ENCODE measurements at regions not wholly inside any gene's neighbourhood (a gene's known extent, or its start where the extent isn't known, plus 50 kb on each side); places are given as distances from the start of the nearest gene placed in this dataset.

GRCh38 chr21:36249576-36250422, 70.2 kb upstream of the MORC3 start:
- no peaks in the 10 kb centered on the region for H3K9me3 Mint-ChIP-seq
- H3K36me3 Mint-ChIP-seq (ENCODE audit: low read depth): peaks cover 78% of the 10 kb centered on the region
- Histone ChIP-seq H3K27ac (ENCODE audit: low read depth in 1 of 2, low read length in 2 of 2) (no peak overlapping the region), H3K4me3 (ENCODE audit: low read length) (no peak overlapping the region), H3K27me3 (ENCODE audit: control insufficient read depth in 1 of 2, insufficient read depth in 2 of 2, low read length in 2 of 2) (no peaks in the 10 kb centered on the region), H3K4me1 (ENCODE audit: insufficient read depth, low read length) (peaks cover 7% of the 10 kb centered on the region), H3K36me3 (ENCODE audit: insufficient read depth, low read length) (peaks cover 78% of the 10 kb centered on the region), H3K9me3 (ENCODE audit: control insufficient read depth in 1 of 2, insufficient read depth in 1 of 2, low read length in 2 of 2) (no peaks in the 10 kb centered on the region)
- intact Hi-C loops (cut with DNase I, micrococcal nuclease): no loop called here
- H3K27ac Mint-ChIP-seq: peak overlapping the region; percentile 84
- TF ChIP-seq, protein P1, sequence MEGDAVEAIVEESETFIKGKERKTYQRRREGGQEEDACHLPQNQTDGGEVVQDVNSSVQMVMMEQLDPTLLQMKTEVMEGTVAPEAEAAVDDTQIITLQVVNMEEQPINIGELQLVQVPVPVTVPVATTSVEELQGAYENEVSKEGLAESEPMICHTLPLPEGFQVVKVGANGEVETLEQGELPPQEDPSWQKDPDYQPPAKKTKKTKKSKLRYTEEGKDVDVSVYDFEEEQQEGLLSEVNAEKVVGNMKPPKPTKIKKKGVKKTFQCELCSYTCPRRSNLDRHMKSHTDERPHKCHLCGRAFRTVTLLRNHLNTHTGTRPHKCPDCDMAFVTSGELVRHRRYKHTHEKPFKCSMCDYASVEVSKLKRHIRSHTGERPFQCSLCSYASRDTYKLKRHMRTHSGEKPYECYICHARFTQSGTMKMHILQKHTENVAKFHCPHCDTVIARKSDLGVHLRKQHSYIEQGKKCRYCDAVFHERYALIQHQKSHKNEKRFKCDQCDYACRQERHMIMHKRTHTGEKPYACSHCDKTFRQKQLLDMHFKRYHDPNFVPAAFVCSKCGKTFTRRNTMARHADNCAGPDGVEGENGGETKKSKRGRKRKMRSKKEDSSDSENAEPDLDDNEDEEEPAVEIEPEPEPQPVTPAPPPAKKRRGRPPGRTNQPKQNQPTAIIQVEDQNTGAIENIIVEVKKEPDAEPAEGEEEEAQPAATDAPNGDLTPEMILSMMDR (IDR thresholded peaks at IDR 0.05): no peak
- POLR2A ChIA-PET: interaction anchor here (0.9 to 1.5 kb wide), 4 partner anchors 39 to 71 kb away, joined by 3 to 10 read pairs (median 5); no protein-coding TSS in a partner anchor
- no peak for ATAC-seq (ENCODE audit: poor library complexity)
- CTCF ChIA-PET: interaction anchor here (0.5 to 1.4 kb wide), 2 partner anchors 11 to 79 kb away, joined by 4 read pairs; no protein-coding TSS in a partner anchor
- DNase-seq: peak in 1 of 14 experiments; percentile 5
- H3K4me1 Mint-ChIP-seq (ENCODE audit: low read depth): peaks cover 19% of the 10 kb centered on the region
- no peak overlapping the region for H3K4me3 Mint-ChIP-seq
- no peaks in the 10 kb centered on the region for H3K27me3 Mint-ChIP-seq

GRCh38 chr21:36250423-36251075, 69.4 kb upstream of the MORC3 start:
- no peak overlapping the region for H3K4me3 Mint-ChIP-seq
- CTCF ChIA-PET: no interaction called here
- no peak overlapping the region for H3K4me3 ChIP-seq (ENCODE audit: low read length)

More at GRCh38 chr21:36250423-36251075, 69.4 kb upstream of the MORC3 start:
- H3K27ac Mint-ChIP-seq: peak overlapping the region; percentile 84
- Histone ChIP-seq H3K36me3 (ENCODE audit: insufficient read depth, low read length) (peaks cover 70% of the 10 kb centered on the region), H3K27me3 (ENCODE audit: control insufficient read depth in 1 of 2, insufficient read depth in 2 of 2, low read length in 2 of 2) (no peaks in the 10 kb centered on the region), H3K27ac (ENCODE audit: low read depth in 1 of 2, low read length in 2 of 2) (no peak overlapping the region), H3K4me1 (ENCODE audit: insufficient read depth, low read length) (peaks cover 7% of the 10 kb centered on the region), H3K9me3 (ENCODE audit: control insufficient read depth in 1 of 2, insufficient read depth in 1 of 2, low read length in 2 of 2) (no peaks in the 10 kb centered on the region)
- H3K36me3 Mint-ChIP-seq (ENCODE audit: low read depth): peaks cover 77% of the 10 kb centered on the region
- DNase-seq (no peak), ATAC-seq (ENCODE audit: poor library complexity) (peak; percentile 26)
- H3K27me3 Mint-ChIP-seq: no peaks in the 10 kb centered on the region
- POLR2A ChIA-PET: interaction anchor here (0.9 to 1.5 kb wide), 3 partner anchors 38 to 69 kb away, joined by 5 to 10 read pairs (median 5); no protein-coding TSS in a partner anchor
- TF ChIP-seq, protein P1 (IDR thresholded peaks at IDR 0.05): no peak
- intact Hi-C loops (cut with DNase I, micrococcal nuclease): no loop called here
- no peaks in the 10 kb centered on the region for H3K9me3 Mint-ChIP-seq
- H3K4me1 Mint-ChIP-seq (ENCODE audit: low read depth): peaks cover 19% of the 10 kb centered on the region

All from CD4-positive, alpha-beta T cell (primary cell).